D721Med (cell line): ENCODE measurements at regions not wholly inside any gene's neighbourhood (a gene's known extent, or its start where the extent isn't known, plus 50 kb on each side); places are given as distances from the start of the nearest gene placed in this dataset.
A peak's percentile ranks its signal among the peaks of the same experiment; 100 is the strongest.
"Not testable (repeated sequence)": the region's sequence is repeated elsewhere in the genome, so short reads cannot be mapped to it uniquely, and the experiment has no call there.

Source experiments
- DNase-seq: peaks from one replicate; pipeline ENCODE4 v3.0.0; 2011; ENCODE audit warnings: low spot score; ENCODE audit not compliant: insufficient read length
- FAIRE-seq: peaks from 2 replicates; lab custom pipeline; 2011; peaks lifted over from hg19 to GRCh38; lab: Jason Lieb, UNC
- TF ChIP-seq, protein P1 (sequence below): IDR thresholded peaks from 2 replicates; pipeline ENCODE4 v1.5.1; 2012; ENCODE audit warnings: mild to moderate bottlenecking, control low read depth; ENCODE audit not compliant: insufficient read depth; ENCODE audit errors: missing control alignments

DNA sequence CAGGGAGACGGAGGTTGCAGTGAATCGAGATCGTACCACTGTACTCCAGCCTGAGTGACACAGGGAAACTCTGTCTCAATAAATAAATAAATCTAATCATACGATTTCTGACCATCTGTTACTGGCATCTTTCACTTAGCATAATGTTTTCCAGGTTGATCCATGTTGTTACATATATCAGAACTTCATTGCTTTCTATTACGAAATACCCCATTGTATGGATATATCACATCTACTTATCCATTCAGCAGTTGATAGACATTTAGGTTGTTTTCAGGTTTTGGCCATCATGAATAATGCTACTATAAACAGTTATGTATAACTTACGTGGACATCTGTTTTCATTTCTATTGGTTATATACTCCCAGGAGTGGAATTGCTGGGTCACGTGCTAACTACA lies 303.9 kb downstream of the PAX3 start:
- TF ChIP-seq, protein P1, sequence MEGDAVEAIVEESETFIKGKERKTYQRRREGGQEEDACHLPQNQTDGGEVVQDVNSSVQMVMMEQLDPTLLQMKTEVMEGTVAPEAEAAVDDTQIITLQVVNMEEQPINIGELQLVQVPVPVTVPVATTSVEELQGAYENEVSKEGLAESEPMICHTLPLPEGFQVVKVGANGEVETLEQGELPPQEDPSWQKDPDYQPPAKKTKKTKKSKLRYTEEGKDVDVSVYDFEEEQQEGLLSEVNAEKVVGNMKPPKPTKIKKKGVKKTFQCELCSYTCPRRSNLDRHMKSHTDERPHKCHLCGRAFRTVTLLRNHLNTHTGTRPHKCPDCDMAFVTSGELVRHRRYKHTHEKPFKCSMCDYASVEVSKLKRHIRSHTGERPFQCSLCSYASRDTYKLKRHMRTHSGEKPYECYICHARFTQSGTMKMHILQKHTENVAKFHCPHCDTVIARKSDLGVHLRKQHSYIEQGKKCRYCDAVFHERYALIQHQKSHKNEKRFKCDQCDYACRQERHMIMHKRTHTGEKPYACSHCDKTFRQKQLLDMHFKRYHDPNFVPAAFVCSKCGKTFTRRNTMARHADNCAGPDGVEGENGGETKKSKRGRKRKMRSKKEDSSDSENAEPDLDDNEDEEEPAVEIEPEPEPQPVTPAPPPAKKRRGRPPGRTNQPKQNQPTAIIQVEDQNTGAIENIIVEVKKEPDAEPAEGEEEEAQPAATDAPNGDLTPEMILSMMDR: no peak
- peak; percentile 35 for FAIRE-seq
- DNase-seq: no peak

DNA sequence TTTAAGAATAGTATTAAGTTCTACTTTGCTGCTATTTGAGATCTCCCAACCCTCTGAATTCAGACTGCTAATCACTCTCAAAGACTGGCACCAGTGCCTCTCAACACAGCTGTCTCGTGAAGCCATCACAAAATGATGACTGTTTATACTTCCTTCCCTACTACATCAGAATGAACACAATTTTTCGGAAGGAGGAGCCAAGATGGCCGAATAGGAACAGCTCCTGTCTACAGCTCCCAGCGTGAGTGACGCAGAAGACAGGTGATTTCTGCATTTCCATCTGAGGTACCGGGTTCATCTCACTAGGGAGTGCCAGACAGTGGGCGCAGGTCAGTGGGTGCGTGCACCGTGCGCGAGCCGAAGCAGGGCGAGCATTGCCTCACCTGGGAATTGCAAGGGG lies 314.4 kb downstream of the PAX3 start:
- DNase-seq, FAIRE-seq: not testable (repeated sequence)

DNA sequence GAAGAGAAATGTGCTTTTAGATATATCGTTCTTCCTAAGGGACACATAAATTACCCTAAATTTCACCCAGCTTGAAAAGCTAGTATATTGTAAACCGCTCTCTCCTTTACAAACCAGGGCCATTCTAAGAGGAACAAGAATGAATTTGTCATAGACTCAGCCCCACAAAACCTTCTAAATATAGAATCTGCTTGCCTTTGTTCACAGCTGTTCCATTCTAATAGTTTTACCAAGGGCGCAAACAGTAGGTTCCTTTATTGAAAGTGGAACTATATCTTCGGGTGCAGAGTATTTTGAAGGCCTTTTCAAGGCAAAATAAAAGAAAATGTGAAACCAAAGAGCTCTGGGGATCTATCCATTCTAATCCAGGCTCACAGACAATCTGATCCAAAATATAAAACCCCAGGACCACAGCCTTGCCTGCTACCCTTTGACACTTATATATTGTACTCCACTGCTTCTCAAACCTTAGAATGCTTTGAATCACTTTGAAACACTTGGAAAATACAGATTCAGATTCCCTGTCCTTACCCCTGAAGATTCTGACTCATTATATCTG lies 316.8 kb downstream of the PAX3 start:
- TF ChIP-seq, protein P1: no peak
- FAIRE-seq (no peak), DNase-seq (no peak)

DNA sequence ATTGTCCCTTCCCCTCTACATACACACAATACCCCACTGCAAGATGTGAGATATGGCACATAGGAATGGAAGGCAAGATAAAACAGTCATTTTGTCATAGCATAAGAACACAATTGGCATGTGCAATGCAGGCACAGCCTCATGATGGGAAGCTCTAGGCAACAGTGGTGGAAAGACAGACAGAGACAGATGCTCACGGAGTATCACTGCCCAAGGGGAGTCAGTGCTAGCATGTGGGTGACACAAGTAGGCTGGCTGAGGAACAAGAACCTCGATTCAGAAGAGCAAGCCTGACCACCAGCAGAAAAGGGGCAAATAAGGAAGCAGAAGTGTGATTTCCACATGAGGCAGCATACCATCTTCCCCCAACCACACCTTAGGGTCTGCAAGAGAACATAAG lies 323.6 kb downstream of the PAX3 start:
- DNase-seq: no peak
- TF ChIP-seq, protein P1: no peak
- FAIRE-seq: no peak

DNA sequence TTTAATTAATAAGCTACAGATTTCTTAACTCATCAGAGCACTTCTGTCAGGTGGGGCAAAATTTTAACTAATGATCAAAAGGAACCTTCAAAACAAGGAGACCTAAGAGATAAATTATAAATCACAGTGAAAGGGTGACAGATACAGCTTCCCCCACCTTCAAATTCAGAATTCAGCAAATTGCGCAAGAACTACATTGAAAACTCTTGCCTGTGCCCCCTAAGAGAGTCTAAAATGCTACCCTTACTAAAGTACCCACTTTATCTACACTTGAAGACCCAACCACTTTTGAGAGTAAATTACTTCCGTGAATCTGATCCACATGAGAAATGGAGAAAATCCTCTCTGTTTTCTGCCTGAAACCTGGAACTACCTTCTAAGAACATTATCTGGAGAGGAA lies 324.9 kb downstream of the PAX3 start:
- no peak for FAIRE-seq
- TF ChIP-seq, protein P1: no peak
- DNase-seq: no peak

DNA sequence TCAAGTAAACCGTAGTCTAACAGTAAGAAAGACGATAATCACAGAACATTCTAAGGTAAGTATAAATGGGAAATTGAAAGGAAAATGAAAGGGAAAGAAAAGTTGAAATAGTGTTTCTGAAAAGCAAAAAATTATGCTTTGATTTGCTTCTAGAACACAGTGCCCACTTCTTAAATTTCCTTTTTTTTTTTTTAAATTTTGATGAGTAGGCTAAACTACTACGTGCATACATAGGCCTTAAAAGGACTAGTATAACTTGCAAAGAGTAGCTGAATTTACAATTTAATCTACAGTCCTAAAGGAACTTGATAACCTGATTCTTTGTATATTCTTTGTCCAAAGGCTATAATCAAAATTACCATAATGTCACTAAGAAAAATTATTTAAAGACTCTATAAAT lies 325.3 kb downstream of the PAX3 start:
- TF ChIP-seq, protein P1: no peak
- DNase-seq: no peak
- FAIRE-seq: no peak

DNA sequence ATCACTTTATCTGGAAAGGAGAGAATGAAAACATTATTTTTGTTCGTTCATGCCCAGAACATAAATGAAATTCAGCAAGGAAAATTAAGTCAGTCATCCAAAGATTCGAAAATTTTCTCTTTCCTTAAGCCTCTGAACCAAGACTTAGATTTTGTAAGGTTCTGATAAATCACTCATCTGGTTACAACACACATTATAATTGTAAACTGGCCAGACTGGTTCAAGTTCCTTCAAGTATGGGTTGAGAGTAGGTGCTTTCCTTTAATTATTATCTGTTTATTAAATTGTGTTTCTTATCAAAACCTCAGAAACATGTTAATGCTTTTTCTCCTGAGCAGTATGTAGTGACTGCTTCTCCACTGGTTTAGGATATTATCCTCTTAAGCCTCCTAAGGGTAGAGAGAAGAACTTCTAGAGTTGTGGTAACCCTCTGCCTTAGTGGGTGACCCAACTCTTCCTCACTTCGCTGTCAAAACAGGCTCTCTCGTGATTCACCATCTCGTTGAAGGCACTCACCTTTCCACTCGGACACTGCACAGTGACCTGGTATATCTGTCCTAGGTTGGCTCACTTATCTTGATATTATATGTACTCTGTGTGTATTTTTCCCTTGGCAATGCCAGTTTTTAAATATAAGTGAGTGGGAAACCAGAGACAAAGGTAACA lies 325.9 kb downstream of the PAX3 start:
- DNase-seq (no peak), FAIRE-seq (no peak)
- TF ChIP-seq, protein P1: no peak

DNA sequence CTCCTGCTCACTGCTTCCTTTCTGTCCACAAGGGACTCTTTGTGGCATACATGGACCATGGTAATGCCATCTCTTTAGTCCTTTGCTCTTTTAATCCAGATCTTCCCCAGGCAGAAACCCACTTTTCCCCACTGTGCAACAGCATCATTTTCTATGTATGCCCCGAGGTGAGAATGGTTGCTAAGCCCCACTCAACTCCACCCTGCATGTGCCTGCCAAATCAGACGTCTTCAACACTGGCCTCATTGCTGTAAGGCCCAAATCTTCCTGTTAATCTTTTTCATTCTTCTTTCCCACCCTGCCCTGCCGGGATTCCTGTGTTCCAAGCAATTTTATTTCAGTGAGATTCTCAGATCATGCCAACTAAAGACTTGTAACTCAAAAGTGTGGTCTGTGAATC lies 328.4 kb downstream of the PAX3 start:
- DNase-seq (no peak), FAIRE-seq (no peak)
- TF ChIP-seq, protein P1: no peak
